Stimulated activated naive B cell treated with anti-CD40 and anti-IgM and Interleukin-4, amounts not matched to agents 10 μg/mL and 1 μg/mL and 100 μg/mL, for 72 hours (primary cell): ENCODE measurements at regions not wholly inside any gene's neighbourhood (a gene's known extent, or its start where the extent isn't known, plus 50 kb on each side); places are given as distances from the start of the nearest gene placed in this dataset.

Experiments used
- ATAC-seq, 2 donors: fragments of 150-1000 bp; cut with Tn5 transposase; replicated peaks; 2 replicates each; pipeline ENCODE4 v1.10.0; 2021; ENCODE audit warnings: moderate library complexity in 1 of 2
- DNase-seq: peaks from one replicate; pipeline ENCODE4 v3.0.0; 2021
- H3K27ac Mint-ChIP-seq: one replicate; pipeline ENCODE4 v1.8.0; 2022; ENCODE audit warnings: mild to moderate bottlenecking, mixed read lengths
- H3K27me3 Mint-ChIP-seq, 2 donors: one replicate each; pipeline ENCODE4 v1.8.0; 2022; ENCODE audit warnings: mixed read lengths in 2 of 2
- H3K36me3 Mint-ChIP-seq, 2 donors: one replicate each; pipeline ENCODE4 v1.8.0; 2022; ENCODE audit warnings: mixed read lengths in 2 of 2, mild to moderate bottlenecking in 1 of 2
- H3K4me1 Mint-ChIP-seq, 2 donors: one replicate each; pipeline ENCODE4 v1.8.0; 2022; ENCODE audit warnings: mixed read lengths in 2 of 2, mild to moderate bottlenecking in 1 of 2
- H3K4me3 Mint-ChIP-seq, 2 donors: one replicate each; pipeline ENCODE4 v1.8.0; 2022; ENCODE audit warnings: mild to moderate bottlenecking in 2 of 2, mixed read lengths in 2 of 2, moderate library complexity in 1 of 2
- H3K9me3 Mint-ChIP-seq, 2 donors: one replicate each; pipeline ENCODE4 v1.8.0; 2022; ENCODE audit warnings: mixed read lengths in 2 of 2, mild to moderate bottlenecking in 1 of 2

DNA sequence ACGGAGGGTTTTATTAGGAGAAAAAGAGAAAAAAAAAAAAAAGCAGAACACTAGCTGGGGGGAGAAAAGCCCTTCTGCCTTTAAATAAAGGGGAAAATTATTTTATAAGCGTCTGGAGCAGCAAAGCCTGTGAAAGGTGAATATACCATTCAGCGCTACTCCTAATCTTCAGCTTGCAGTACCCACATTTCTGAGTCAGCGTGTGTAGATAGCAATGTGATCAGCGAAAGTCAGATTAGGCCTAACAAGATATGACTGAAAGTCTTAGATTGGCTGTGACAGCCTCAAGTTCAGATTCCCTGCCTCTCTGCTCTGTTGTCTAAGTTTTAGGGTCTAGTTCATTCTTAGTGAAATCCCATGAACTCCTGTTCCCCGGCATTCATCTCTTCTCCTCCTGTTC is 279.5 kb downstream of the TMEM114 start:
- Mint-ChIP-seq H3K36me3 (no peaks in the 10 kb centered on the region), H3K4me3 (no peak overlapping the region), H3K27ac (no peak overlapping the region), H3K9me3 (peaks cover 2 to 11% of the 10 kb centered on the region in 2 donors), H3K27me3 (no peaks in the 10 kb centered on the region), H3K4me1 (no peaks in the 10 kb centered on the region)
- no peak for ATAC-seq
- DNase-seq = no peak

DNA sequence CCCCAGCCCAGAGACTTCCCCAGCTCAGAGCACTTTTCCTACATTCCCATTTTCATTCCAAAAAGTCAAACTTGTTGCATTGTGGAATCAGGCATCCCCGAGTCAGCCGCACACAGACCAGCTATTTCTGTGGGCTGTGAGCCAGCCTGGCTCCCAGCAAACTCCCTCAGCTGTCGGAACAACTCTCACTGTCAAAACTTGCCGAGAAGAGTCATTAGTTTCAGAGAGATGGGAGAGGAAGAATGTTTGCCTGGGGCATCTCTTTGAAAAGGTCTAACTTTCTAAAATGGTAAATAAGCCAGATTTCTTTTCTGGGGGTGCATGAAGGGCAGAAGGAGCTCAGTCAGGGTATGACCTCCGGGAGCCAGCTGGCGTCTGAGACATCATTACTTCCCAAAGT is 280.0 kb downstream of the TMEM114 start:
- H3K4me1 Mint-ChIP-seq = no peaks in the 10 kb centered on the region
- no peaks in the 10 kb centered on the region for H3K27me3 Mint-ChIP-seq
- peaks cover 2 to 11% of the 10 kb centered on the region in 2 donors for H3K9me3 Mint-ChIP-seq
- no peak overlapping the region for H3K4me3 Mint-ChIP-seq
- H3K27ac Mint-ChIP-seq = no peak overlapping the region
- ATAC-seq = no peak
- no peaks in the 10 kb centered on the region for H3K36me3 Mint-ChIP-seq
- no peak for DNase-seq

DNA sequence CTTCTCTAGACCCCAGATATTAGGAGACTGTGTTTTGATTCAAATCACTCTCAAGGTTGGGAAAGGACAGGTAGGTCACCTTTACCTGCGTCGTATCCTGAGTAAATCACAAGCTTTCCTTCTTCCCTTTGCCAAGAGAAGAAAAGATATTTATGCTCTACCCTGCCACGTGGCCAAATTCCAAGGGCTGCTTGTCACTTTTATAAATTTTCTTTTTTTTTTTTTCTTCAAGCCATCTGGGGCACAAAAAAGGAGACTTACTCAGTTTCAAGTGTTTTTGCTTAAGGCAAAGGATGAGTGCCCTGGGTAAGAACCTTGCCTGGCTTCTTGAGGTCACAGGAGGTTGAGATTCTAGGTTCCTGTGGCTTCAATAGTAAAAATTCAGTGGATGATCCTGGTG is 285.1 kb downstream of the TMEM114 start:
- ATAC-seq = no peak
- Mint-ChIP-seq H3K9me3 (peaks cover 2 to 11% of the 10 kb centered on the region in 2 donors), H3K27ac (no peak overlapping the region), H3K36me3 (no peaks in the 10 kb centered on the region), H3K4me1 (no peaks in the 10 kb centered on the region), H3K4me3 (no peak overlapping the region), H3K27me3 (no peaks in the 10 kb centered on the region)
- no peak for DNase-seq

DNA sequence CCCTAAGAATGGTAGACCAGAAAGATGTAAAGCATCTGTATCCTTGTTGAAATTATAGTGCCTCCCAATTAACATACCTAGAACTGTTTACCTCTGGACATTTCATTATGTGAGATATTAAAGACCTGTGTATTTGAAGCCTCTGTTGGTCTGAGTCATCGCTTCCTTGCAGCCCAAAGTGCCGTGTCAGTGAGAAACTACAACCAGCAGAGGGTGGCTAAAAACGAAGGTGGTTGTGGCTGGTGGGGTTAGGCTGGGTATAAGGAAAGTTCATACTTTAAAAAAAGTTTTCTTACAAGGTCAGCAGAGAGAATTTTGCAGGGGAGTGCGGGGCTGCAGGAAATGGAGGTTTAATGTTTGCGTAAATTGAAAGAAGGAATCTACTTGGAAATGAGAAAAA is 290.7 kb downstream of the TMEM114 start:
- no peaks in the 10 kb centered on the region for H3K36me3 Mint-ChIP-seq
- DNase-seq = no peak
- H3K27ac Mint-ChIP-seq = no peak overlapping the region
- no peak overlapping the region for H3K4me3 Mint-ChIP-seq
- ATAC-seq = no peak
- no peaks in the 10 kb centered on the region for H3K27me3 Mint-ChIP-seq
- peaks cover 0 to 3% of the 10 kb centered on the region in 2 donors for H3K9me3 Mint-ChIP-seq
- H3K4me1 Mint-ChIP-seq = no peaks in the 10 kb centered on the region

DNA sequence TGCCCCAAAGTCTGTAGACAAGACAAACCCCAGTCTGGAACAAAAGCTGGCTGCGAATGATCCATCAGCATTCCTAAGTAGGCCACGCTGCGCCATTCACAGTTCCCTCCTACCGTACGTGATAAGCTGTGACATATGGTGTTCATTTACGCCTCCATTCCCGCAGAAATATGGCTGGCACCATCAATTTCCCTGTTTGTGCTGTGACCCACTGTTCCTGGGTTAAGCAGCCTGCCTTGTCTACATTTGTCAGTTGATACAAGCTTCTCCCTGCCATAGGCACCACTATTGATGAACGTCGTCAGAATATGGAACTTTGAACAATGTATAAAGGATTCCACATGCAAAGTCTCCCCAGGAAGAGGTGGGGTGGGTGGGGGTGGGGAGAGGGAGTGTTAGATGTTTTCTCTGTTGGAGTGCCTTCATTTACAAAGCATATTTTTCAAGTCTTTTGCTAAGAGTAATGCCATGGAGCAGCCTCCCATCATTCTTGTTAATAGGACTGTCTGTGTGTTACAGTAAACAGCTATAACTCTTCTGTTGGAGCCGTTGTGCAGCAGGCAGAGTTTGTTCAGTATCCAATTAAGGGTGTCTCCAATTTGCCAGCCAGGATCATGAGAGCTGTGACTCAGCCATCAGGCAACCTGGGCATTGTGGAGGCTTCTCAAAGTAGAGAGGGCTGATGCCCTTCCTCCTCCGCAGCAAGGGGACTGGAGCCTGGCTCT is 294.6 kb downstream of the TMEM114 start:
- no peak overlapping the region for H3K4me3 Mint-ChIP-seq
- ATAC-seq (no peak), DNase-seq (no peak)
- no peaks in the 10 kb centered on the region for H3K36me3 Mint-ChIP-seq
- H3K9me3 Mint-ChIP-seq = peaks cover 0 to 6% of the 10 kb centered on the region in 2 donors
- H3K4me1 Mint-ChIP-seq = no peaks in the 10 kb centered on the region
- no peaks in the 10 kb centered on the region for H3K27me3 Mint-ChIP-seq
- no peak overlapping the region for H3K27ac Mint-ChIP-seq

DNA sequence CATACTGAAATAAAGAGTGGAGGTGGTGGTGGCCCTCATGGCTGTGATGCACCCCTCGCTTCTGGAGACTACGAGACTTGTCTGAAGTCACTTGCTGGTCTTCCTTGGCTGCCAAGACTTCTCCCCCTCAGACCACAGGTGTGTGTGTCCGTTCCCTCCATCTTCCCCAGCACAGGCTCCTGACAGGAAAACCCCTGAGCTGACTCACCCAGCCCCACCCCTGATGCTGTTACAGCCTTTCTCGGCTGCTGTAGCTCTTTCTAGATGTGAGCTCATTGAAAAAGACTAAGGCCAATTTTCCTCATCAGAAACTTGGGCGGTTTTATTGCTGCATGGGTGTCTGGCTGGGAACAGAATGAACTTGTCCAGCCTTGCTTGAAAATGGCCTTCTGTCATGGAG is 296.9 kb downstream of the TMEM114 start:
- no peaks in the 10 kb centered on the region for H3K36me3 Mint-ChIP-seq
- H3K27me3 Mint-ChIP-seq = no peaks in the 10 kb centered on the region
- no peak overlapping the region for H3K4me3 Mint-ChIP-seq
- no peak overlapping the region for H3K27ac Mint-ChIP-seq
- H3K4me1 Mint-ChIP-seq = no peaks in the 10 kb centered on the region
- H3K9me3 Mint-ChIP-seq = peaks cover 0 to 6% of the 10 kb centered on the region in 2 donors
- ATAC-seq (no peak), DNase-seq (no peak)

DNA sequence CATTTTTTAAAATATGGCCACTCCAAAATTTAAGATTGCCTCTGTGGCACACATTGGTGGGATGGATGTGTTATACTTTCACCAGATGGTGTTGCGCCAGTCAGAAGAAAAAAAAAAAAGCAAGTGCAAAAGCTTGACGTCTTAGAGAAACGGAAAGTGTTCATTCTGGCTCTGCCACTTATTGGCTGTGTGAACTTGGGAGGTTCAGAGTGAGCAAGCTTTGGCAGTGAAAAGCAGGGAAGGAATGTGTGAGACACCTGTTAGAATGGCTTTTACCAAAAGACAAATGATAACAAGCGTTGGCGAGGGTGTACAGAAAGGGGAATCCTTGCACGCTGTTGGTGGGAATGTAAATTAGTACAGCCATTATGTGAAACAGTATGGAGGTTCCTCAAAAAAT is 298.0 kb downstream of the TMEM114 start:
- Mint-ChIP-seq H3K27ac (no peak overlapping the region), H3K4me3 (no peak overlapping the region), H3K27me3 (no peaks in the 10 kb centered on the region), H3K36me3 (no peaks in the 10 kb centered on the region), H3K4me1 (no peaks in the 10 kb centered on the region), H3K9me3 (peaks cover 0 to 5% of the 10 kb centered on the region in 2 donors)
- ATAC-seq (no peak), DNase-seq (no peak)

DNA sequence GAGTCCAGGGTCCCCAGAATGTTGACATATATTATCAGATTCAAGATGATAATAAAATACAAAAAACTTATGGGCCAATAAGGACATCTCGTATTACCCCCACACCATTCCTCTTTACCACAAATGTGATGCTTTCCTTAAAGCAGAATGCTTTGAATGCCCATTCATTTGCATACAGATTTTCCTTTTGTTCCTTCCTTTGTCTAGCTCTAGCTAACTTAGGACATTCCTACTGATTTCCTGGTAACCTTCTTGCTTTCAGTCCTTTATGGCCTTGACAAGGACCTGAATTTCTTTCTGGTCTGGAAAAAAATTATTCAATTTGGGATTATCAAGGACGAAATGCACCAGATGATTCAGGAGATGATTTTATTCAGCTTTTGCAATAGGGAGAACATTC is 304.0 kb downstream of the TMEM114 start:
- DNase-seq (no peak), ATAC-seq (no peak)
- H3K9me3 Mint-ChIP-seq = peaks cover 4 to 6% of the 10 kb centered on the region in 2 donors
- H3K27me3 Mint-ChIP-seq = no peaks in the 10 kb centered on the region
- H3K4me3 Mint-ChIP-seq = no peak overlapping the region
- no peaks in the 10 kb centered on the region for H3K4me1 Mint-ChIP-seq
- H3K27ac Mint-ChIP-seq = no peak overlapping the region
- no peaks in the 10 kb centered on the region for H3K36me3 Mint-ChIP-seq

DNA sequence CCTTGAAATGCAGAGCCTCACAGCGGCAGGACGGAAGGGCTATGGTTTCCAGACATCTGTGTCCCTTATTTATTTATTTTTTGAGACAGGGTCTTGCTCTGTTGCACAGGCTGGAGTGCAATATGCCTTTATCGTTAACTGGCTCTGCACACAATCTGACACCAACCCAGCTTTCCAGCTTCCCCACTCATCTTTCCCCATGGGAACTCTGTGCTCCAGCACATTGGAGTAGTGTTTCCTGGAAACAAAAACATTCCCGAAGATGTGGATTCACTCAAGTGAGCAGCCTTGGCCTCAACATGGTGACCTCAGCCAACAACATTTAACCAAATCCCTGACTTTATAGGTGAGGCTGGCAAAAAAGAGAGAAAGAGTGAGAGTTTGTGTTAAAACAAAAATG is 307.1 kb downstream of the TMEM114 start:
- no peak overlapping the region for H3K27ac Mint-ChIP-seq
- ATAC-seq = no peak
- no peaks in the 10 kb centered on the region for H3K27me3 Mint-ChIP-seq
- H3K4me1 Mint-ChIP-seq = no peaks in the 10 kb centered on the region
- no peaks in the 10 kb centered on the region for H3K36me3 Mint-ChIP-seq
- H3K9me3 Mint-ChIP-seq = peaks cover 3 to 4% of the 10 kb centered on the region in 2 donors
- no peak overlapping the region for H3K4me3 Mint-ChIP-seq
- DNase-seq = no peak

DNA sequence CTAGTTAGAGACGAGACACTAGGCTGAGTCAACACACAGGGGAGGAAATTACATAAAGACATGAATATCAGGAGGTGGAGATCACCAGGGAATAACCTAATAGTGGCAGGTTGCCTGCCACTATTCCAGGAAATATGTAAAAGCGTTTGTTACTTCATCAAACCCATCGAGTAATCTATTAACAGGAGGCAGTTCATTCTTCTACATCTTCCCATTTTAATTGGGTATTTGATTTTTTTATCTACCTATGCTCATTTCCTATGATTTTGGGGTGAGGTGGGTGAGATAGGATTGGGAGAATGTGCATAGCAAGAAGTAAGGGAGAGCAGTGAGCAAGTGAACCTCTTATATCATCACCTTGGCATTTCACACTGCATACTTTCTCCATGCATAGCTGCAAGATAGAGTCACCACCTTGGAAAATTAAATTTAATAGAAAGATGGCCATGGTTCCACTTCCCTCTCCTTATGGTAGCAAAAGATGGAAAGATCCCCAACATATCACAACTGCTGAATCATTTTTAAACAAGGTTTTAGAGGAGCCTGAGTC is 312.2 kb downstream of the TMEM114 start:
- no peaks in the 10 kb centered on the region for H3K36me3 Mint-ChIP-seq
- peaks cover 0 to 6% of the 10 kb centered on the region in 2 donors for H3K27me3 Mint-ChIP-seq
- H3K27ac Mint-ChIP-seq = no peak overlapping the region
- ATAC-seq (no peak), DNase-seq (no peak)
- no peak overlapping the region for H3K4me3 Mint-ChIP-seq
- no peaks in the 10 kb centered on the region for H3K4me1 Mint-ChIP-seq
- peaks cover 0 to 2% of the 10 kb centered on the region in 2 donors for H3K9me3 Mint-ChIP-seq

DNA sequence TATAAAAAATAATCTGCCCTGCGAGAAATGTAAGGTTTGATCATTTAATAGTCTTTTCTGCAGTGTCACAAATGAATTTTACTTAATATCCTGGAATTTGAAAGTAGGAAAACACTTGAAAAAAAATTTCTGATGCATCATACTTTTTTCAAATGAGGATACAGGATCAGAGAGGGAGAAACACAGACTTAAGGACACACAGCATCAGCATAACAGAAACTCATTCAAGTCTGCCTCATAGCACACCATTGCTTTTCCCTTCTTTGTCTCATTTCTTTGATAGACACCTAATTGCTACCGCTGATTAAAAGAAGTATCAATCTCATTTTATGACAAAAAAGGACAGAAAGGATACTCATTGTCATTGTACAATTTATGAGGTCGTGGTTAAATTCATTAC is 319.0 kb downstream of the TMEM114 start:
- ATAC-seq = no peak
- Mint-ChIP-seq H3K4me3 (no peak overlapping the region), H3K4me1 (no peaks in the 10 kb centered on the region), H3K27ac (no peak overlapping the region), H3K36me3 (no peaks in the 10 kb centered on the region), H3K27me3 (peaks cover 0 to 6% of the 10 kb centered on the region in 2 donors), H3K9me3 (peaks cover 5% of the 10 kb centered on the region in 2 donors)
- no peak for DNase-seq

DNA sequence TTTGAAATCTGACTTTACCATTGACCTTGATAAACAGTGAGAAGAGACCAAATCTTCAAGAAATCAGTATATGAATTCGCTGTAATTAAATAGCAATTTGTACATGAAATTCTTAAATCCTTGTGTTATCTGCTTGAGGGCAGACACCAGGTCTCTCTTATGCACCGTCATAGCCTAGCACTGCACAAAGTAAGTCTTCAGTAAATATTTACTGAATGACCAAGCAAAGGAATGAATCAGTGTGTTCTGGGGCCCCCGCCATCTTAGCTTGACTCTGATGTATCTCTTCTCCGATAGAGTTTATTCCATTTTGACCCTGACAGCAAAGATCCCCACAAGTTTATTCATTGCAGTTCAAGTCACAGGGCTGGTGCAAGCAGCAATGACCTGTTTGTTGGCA is 328.0 kb downstream of the TMEM114 start:
- no peak overlapping the region for H3K27ac Mint-ChIP-seq
- H3K36me3 Mint-ChIP-seq = no peaks in the 10 kb centered on the region
- H3K4me3 Mint-ChIP-seq = no peak overlapping the region
- DNase-seq (no peak), ATAC-seq (no peak)
- H3K4me1 Mint-ChIP-seq = no peaks in the 10 kb centered on the region
- H3K27me3 Mint-ChIP-seq = no peaks in the 10 kb centered on the region
- H3K9me3 Mint-ChIP-seq = peaks cover 4 to 11% of the 10 kb centered on the region in 2 donors

DNA sequence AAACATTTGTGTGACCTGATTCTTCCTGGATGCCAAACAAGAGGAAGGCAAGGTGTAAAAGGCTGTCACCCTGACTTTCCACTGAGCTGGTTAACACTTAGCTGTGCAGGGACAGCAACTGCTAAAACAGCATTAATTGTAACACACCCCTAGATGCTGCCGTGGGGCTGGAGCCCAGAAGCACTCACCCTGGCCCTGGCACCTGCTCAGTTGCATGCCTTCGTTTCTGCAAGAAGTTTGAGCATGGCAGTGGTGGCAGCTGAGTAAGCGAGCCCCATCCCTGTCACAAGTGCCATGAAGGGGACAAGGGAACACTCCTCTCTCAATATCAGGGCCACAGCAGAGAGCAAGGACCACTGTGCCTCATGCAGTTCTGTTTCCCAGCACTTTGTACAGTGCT is 330.2 kb downstream of the TMEM114 start:
- ATAC-seq (no peak), DNase-seq (no peak)
- no peak overlapping the region for H3K4me3 Mint-ChIP-seq
- H3K9me3 Mint-ChIP-seq = peaks cover 4 to 8% of the 10 kb centered on the region in 2 donors
- H3K27ac Mint-ChIP-seq = no peak overlapping the region
- no peaks in the 10 kb centered on the region for H3K27me3 Mint-ChIP-seq
- no peaks in the 10 kb centered on the region for H3K36me3 Mint-ChIP-seq
- no peaks in the 10 kb centered on the region for H3K4me1 Mint-ChIP-seq

DNA sequence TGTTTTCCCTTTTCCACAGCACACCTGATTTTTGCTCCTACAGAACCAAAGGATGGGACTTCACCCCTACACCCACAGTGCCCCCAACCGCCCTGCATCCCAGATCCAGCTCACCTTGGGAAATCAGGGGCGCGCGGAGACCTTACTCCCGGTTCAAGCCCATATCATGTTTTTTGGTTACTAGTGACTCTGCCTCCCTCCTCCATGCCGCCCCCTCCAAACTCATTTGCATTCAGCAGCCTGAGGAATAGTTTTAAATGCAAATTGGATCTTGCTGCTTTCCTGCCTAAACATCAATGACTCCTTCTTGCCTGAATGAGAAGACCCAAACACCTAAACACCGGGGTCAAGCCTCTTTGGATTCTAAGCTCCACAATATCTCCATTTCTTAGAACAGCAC is 331.8 kb downstream of the TMEM114 start:
- H3K9me3 Mint-ChIP-seq = peaks cover 4 to 7% of the 10 kb centered on the region in 2 donors
- H3K4me3 Mint-ChIP-seq = no peak overlapping the region
- no peaks in the 10 kb centered on the region for H3K36me3 Mint-ChIP-seq
- no peaks in the 10 kb centered on the region for H3K4me1 Mint-ChIP-seq
- DNase-seq (no peak), ATAC-seq (no peak)
- no peak overlapping the region for H3K27ac Mint-ChIP-seq
- no peaks in the 10 kb centered on the region for H3K27me3 Mint-ChIP-seq

DNA sequence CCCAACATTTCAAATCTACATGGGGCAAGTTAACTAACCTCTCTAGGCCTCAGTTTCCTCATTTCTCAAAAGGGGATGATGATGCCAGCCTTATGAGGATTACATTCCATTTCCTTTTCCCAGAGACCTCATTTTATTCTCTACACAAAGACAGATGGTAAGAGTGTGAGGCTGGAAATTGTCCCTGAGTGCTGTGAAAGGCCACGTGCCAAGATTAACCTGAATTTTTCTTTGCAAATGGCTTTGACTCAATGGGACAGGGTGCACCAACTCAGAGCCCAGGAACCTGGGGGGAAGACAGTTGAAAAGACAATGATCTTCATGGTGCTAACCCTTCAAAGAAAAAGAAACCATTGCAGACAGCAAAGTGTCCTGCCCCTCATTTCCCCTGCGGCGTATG is 332.8 kb downstream of the TMEM114 start:
- Mint-ChIP-seq H3K9me3 (peaks cover 4 to 6% of the 10 kb centered on the region in 2 donors), H3K4me3 (no peak overlapping the region), H3K36me3 (no peaks in the 10 kb centered on the region), H3K27ac (no peak overlapping the region), H3K27me3 (no peaks in the 10 kb centered on the region), H3K4me1 (no peaks in the 10 kb centered on the region)
- ATAC-seq (no peak), DNase-seq (no peak)
